GM12865 (cell line): ENCODE measurements at regions not wholly inside any gene's neighbourhood (a gene's known extent, or its start where the extent isn't known, plus 50 kb on each side); places are given as distances from the start of the nearest gene placed in this dataset.

Experiments
- DNase-seq: peaks from one replicate; pipeline ENCODE4 v3.0.0; 2010; ENCODE audit warnings: low read depth
- H3K4me3 ChIP-seq: 2 replicates; pipeline ENCODE4 v1.5.1; 2011; ENCODE audit warnings: mild to moderate bottlenecking, low read depth, low read length, control low read depth
- TF ChIP-seq, protein P1 (sequence below): IDR thresholded peaks from 2 replicates; pipeline ENCODE4 v1.5.1; 2011; ENCODE audit warnings: low read length, control low read depth, low read depth, inconsistent platforms; ENCODE audit not compliant: insufficient read depth; ENCODE audit errors: missing control alignments

DNA sequence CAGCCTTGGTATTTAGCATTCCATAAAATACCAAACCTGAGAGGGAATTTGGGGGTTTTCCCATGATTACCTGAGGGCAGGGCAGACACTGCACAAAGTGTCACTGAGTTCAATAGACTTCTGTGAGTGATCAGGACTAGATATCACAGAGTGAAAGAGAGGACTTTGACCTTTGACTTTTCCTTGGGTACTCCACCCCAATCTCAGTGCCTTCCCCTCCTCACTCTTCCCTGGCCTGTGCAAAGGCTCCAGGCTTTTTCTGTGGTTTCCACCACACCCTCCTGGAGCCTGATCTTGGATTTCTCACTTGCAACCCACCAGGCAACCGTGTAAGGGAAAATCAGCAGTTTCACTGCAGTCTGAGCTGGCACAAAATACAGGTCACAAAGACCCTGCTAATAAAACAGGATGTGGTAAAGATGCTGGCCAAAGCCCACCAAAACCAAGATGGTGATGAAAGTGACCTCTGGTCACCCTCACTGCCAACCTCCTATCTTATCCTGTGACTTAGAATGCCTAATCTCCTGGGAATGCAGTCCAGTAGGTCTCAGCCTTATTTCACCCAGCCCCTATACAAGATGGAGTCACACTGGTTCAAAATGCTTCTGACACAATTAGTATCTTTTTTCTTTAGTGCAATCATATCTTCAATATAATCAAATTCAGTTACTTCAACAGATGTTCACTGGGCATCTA is 64.0 kb downstream of the BOD1L2 start:
- H3K4me3 ChIP-seq = no peak overlapping the region
- TF ChIP-seq, protein P1, sequence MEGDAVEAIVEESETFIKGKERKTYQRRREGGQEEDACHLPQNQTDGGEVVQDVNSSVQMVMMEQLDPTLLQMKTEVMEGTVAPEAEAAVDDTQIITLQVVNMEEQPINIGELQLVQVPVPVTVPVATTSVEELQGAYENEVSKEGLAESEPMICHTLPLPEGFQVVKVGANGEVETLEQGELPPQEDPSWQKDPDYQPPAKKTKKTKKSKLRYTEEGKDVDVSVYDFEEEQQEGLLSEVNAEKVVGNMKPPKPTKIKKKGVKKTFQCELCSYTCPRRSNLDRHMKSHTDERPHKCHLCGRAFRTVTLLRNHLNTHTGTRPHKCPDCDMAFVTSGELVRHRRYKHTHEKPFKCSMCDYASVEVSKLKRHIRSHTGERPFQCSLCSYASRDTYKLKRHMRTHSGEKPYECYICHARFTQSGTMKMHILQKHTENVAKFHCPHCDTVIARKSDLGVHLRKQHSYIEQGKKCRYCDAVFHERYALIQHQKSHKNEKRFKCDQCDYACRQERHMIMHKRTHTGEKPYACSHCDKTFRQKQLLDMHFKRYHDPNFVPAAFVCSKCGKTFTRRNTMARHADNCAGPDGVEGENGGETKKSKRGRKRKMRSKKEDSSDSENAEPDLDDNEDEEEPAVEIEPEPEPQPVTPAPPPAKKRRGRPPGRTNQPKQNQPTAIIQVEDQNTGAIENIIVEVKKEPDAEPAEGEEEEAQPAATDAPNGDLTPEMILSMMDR = no peak
- DNase-seq = no peak

DNA sequence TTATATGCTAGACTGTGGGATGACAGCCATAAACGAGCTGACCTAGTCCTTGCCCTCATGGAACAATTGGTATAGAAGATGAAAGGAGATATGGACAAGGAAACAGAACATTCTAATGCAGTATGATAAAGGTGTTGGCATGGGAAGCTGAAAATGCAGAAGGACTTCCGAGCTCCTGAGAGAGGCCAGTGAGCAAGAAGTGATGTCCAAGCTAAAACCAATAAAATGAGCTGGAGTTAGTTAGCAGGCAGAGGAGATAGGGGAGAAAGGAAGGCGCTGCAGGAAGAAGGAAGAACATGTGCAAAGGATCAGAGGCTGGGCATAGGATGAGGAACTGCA is 64.5 kb downstream of the BOD1L2 start:
- DNase-seq = no peak
- TF ChIP-seq, protein P1 = no peak

DNA sequence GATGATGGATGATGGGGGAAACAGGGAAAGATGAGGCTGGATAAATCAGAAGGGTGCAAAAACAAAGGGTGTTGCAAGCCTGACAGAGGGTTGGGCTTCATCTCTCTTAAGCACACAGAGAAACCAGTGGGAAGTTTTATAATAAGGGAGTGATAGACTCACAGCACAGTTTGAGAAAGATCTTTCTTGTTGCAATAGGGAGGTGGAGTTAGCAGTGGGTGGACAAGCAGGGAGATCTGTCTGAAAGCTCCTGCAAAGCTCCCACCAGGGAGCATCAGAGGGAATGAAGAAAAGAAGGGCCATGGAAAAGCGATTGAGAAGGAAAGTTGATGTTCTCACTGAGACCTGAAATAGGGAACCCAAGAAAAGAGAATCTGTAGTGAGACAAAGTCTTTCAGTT is 64.9 kb downstream of the BOD1L2 start:
- DNase-seq = no peak
- TF ChIP-seq, protein P1 = no peak
- H3K4me3 ChIP-seq = no peak overlapping the region

More for the DNA sequence above, 64.5 kb downstream of the BOD1L2 start:
- H3K4me3 ChIP-seq = no peak overlapping the region

DNA sequence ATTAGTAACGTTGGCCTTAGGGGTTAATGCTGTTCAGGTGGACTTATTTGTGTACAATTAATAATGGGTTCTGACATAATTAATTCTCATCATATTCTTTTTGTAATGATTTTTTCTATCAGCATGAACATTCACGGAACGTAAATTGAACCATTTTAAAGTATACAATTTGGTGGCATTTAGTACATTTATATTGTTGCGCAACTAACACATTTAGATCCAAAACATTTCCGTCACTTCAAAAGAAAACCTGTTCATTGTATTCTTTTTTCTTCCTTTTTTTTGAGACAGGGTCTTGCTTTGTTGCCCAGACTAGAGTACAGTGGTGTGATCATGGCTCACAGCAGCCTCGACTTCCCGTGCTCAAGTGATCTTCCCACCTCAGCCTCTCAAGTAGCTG is 65.8 kb downstream of the BOD1L2 start:
- no peak for DNase-seq
- TF ChIP-seq, protein P1 = no peak
- no peak overlapping the region for H3K4me3 ChIP-seq

DNA sequence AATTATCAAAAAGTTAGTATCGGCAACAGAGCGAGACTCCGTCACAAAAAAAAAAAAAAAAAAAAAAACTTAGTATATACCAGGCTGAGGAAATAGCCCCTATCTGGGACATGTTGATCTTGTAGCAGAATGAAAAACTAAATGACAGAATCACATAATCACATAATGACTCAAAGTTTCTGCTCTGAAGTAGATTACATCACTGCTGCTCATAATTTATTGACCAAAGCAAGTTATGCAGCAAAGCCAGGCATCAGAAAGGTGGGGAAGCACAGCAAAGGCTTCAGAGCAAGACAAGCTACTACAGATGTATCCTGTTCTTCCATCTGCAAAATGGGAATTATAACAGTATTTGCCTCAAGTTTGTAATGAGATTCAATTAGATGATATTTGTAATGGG is 68.1 kb downstream of the BOD1L2 start:
- DNase-seq = no peak
- TF ChIP-seq, protein P1 = no peak

DNA sequence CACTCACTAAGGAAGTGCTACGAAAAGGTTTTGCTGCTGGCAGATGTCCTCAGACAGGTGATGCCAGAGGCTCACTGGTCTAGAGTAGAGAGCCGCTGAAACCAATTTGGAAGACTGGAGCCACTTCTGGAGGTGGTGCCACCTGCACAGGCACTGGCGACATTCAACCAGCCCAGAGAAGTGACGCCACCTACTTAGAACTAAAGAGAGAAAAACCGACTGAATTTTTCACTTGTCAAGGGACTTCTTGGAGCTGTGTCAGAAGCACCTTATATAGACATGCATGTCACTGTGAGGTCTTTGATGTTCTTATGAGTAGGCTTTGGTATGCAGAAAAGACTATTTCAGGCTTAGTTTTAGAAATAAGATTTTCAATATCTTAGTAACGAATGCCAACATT is 71.4 kb downstream of the BOD1L2 start:
- no peak for DNase-seq

More for the DNA sequence above, 68.1 kb downstream of the BOD1L2 start:
- H3K4me3 ChIP-seq = no peak overlapping the region

More for the DNA sequence above, 71.4 kb downstream of the BOD1L2 start:
- TF ChIP-seq, protein P1 = no peak
- H3K4me3 ChIP-seq = no peak overlapping the region
